HG02840 (cell line): ENCODE measurements at regions not wholly inside any gene's neighbourhood (a gene's known extent, or its start where the extent isn't known, plus 50 kb on each side); places are given as distances from the start of the nearest gene placed in this dataset.
"Not testable (repeated sequence)": the region's sequence is repeated elsewhere in the genome, so short reads cannot be mapped to it uniquely, and the experiment has no call there.

Experiments
- ATAC-seq: cut with Tn5 transposase; IDR thresholded peaks from one replicate; pipeline ENCODE4 v1.9.1; 2021; ENCODE audit warnings: mild to moderate bottlenecking, moderate library complexity, moderate number of reproducible peaks; ENCODE audit not compliant: unreplicated experiment, low FRiP score

DNA sequence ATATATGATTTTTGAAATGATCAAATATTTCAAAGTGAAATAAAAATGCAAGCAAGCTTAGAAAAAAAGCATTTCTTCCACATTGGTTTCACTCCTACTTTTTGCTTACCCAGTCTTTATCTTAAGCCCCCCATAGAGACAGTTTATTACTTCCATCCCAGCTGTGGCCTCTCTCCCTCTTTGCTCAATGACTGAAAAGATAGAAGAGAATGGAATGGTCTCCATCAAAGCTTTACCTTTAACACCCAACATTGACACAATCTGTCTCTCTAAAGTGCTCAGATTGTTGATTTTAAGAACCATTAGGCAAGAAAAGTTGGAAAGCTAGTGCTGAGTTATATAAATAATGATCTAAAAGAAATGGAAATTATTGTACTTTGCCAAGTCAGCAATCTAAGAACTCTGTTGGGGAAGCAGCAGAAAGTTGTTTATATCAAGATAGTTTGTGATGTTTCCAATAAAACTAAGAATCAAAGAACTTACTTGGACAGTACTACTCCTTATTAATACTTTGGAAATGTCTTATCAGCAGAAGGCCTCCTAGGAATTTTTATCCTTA, 277.5 kb upstream of the NREP start:
- no peak for ATAC-seq

- not testable (repeated sequence) for ATAC-seq
These were observed 269.9 kb upstream of the NREP start for GRCh38 chr5:112026879-112027278.

GRCh38 chr5:112025757-112026156, 268.8 kb upstream of the NREP start:
- peak; percentile 81 for ATAC-seq

DNA sequence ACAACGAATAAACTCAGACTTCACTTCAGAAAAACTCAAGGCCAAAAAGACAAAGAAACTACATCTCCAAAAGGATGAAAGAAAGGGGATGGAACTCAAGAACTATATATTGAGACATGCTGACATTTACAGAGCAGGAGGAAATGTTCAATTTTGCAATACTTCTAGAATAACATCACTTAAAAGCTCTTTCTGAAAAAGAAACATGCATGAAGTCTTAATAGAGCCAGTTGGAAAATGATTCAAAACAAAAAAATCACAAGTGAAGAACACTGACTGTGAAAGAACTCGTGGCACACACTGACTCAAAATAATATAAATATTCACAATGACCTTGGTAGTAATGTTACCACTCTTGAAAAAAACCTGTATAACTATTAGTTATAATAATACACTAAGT, 267.8 kb upstream of the NREP start:
- no peak for ATAC-seq

DNA sequence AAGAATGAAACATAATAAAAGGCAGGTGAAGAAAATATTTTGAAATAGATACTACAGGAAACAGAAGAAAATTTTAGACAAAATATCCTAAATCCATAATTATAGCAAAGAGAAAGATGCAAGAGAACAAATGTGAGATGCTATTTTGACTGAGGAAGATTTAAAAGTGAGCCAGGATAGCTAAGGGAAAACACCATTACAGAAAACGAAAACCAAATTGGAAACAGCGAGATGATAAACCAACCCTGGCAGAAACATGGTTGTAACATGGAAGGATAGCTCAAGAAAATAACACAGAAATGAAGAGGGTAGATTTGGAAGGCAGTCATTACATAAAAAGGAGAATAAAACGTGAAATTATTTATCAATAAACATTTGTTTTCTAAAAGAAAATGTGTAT, 267.2 kb upstream of the NREP start:
- ATAC-seq = no peak

DNA sequence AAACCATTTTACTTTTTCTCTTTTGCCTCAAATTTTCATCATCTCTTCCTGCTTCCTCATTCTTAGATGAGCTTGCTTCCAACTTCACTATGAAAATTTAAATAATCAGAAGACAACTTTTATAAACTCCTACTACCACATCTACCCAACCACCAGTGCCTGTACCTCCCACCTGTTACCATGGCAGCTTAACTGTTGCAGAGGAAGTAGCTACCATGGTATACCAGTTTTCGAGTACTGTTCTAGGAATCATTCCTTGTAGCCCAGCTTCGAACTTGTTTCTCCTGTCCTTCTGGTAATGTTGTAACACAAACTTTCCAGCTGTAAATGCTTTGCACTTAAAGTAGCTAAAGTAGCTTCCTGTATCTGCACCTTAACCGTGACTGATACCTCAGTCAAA, 266.8 kb upstream of the NREP start:
- no peak for ATAC-seq

DNA sequence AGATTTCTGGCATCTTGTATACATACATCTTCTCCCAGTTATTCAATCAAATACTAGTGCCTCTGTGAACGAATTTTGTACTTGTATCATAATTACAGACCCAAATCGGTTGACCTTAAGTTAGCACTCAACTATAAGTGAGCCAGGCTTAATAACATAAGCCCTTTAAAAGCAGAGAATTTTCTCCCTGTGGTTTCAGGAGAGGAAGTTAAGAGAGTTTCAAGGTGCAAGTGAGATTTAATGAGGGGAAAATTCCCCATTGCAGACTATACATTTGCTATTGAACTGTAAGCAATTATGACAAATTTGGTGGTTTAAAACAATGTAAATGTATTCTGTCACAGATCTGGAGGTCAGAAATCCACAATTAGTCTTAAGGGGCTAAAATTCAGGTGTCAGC, 261.9 kb upstream of the NREP start:
- ATAC-seq = no peak

DNA sequence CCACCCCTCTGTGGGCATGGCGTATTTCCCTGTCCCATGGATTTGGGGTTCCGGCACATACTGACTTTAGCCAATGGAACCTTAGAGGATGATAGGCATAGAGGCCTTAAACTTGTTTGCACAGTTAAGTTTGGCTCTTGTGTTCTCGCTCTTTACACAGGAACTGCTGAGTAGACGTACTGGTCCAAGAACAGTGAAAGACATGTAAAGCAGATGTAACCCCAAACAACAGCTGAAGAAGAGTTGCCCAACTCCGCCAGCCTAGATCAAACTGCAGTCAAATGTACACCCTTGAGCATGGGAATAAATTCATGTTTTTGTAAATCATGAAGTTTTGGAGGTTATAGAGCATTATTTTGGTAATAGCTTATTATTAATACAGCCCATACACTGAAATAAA, 260.0 kb upstream of the NREP start:
- ATAC-seq = no peak

- no peak for ATAC-seq
These were observed 257.9 kb upstream of the NREP start for GRCh38 chr5:112014783-112015395.

GRCh38 chr5:112013660-112014059, 256.7 kb upstream of the NREP start:
- ATAC-seq = no peak

DNA sequence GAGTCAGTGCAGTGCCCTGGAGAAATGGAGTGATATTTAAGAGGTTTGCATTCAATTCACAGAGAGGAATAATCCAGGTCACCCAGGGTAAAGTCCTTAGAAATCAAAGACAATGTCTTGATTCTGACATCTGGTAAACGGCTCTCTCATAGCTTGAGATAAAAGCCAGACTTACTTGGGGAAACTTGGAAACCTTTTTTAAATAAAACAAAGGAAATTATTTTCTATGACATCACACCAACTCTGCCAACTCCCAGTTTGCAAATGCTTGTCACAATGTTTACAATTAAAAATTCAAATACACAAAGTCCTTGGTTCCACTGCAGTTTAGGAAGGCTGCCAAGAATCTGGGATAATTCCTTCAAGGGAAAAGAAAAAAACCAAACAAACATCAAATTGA, 255.1 kb upstream of the NREP start:
- no peak for ATAC-seq

DNA sequence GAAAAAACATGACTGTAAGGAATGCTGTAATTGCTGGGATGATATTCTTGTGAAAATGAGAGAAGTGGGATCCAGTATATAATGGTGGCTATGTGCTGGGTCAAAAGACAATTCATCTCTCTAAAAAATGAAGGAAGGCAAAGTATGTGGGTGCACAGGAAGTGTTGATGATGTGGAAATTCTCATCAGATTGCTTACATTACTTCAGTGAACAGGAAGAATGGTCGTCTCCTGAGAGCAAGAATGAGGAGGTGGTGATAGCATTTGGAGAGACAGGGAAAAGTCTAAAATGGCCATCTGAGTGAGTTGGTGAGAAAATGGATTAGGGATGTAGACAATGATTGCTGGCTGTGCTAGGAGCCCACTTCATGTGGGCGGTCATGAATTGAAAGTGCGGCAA, 253.5 kb upstream of the NREP start:
- ATAC-seq = no peak

GRCh38 chr5:112006721-112007120, 249.7 kb upstream of the NREP start:
- ATAC-seq = no peak

- no peak for ATAC-seq
These were observed 248.6 kb upstream of the NREP start for GRCh38 chr5:112005623-112005930.

- ATAC-seq = peak; percentile 78
These were observed 248.1 kb upstream of the NREP start for GRCh38 chr5:112004867-112005622.

DNA sequence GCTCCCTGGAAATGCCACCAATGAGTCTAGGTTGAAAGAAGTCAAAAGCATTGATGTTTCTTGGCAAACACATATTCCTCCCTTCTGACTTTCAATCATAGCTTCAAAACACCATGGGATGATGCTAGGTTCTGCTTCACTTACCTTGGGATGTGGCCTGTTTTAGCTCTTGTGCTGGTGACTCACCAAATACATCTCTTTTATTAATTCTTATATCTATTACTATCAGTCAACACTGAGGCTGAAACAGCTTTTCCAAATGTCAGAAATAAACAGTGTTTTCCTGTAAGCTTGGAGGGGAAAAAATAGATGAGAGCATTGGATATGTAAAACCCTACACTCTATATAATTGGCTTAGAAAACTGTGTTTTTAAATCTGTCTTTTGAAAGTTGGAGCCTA, 245.4 kb upstream of the NREP start:
- ATAC-seq = no peak

DNA sequence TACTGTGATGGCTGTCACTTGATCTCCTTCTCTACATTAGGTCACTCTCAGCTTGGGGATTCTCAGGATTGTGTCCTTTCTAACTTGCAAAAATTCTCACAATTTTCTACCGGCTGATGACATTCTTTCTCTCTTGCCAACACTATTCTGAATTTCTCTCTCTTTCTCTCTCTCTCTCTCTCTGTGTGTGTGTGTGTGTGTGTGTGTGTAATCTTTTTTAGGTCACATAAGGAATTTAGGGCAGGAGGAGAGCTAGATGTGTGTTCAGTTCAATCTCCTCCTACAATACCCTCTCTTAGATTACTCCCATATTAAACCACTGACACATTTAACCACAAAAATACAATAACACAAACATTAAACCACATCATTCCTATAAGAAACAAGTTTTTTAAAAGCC, 242.3 kb upstream of the NREP start:
- ATAC-seq = no peak

DNA sequence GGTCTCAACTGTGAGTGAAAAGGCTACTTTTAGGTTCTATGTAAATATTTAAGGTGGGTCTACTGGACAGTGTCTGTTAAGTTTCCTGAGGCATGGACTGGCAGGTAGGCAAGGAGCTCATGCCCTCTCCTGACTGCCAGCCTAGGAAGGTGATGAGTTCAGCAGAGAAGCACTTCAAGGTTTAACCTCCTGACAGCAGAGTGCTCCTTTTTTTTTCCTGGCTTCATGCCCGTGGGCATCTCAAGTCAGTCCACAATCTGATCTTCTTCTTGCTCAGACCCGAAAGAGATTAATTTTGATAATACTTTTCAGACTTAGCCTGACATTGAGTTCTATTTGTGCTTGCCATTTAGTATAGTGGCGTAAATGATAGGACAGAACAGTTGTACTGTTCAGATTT, 241.9 kb upstream of the NREP start:
- ATAC-seq = no peak

DNA sequence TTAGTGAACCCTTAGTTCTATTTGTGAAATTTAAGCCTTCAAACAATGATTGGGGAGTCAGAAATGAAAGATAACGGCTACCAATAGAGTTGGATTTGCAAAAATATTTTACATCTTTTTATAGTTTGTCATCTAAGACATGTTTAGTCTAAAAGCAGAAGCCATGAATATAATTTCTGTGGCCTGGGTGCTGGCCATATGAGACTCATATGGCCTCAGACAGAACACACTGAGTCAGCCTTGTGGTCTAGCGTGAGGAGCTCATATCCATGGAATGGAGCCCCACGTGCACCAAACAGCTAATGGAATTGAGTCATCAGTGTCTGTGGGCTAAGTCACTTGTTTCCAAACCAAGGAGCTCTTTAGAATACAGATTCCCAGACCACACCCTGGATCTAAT, 240.7 kb upstream of the NREP start:
- ATAC-seq = no peak

- ATAC-seq = no peak
These were observed 240.3 kb upstream of the NREP start for GRCh38 chr5:111997308-111997707.

- ATAC-seq = no peak
These were observed 239.6 kb upstream of the NREP start for GRCh38 chr5:111996574-111996973.

- ATAC-seq = no peak
These were observed 238.7 kb upstream of the NREP start for GRCh38 chr5:111995701-111996100.
